Uterus (tissue), 2 donors: ENCODE measurements at regions not wholly inside any gene's neighbourhood (a gene's known extent, or its start where the extent isn't known, plus 50 kb on each side); places are given as distances from the start of the nearest gene placed in this dataset.
"Not testable (repeated sequence)": the region's sequence is repeated elsewhere in the genome, so short reads cannot be mapped to it uniquely, and the experiment has no call there.

ENCODE experiments used
- POLR2A ChIP-seq, 2 donors: fragments of 450-650 bp; IDR thresholded peaks; one replicate each; pipeline ENCODE4 v1.6.1; 2016; ENCODE audit warnings: antibody characterized with exemption in 2 of 2, mild to moderate bottlenecking in 1 of 2, moderate library complexity in 1 of 2
- TF ChIP-seq, protein P1 (sequence below), 4 experiments: fragments of 200-600 bp in 2 of 4; fragments of 450-650 bp in 2 of 4; sonication (generic) in 2 of 4; IDR thresholded peaks; one replicate each; pipeline ENCODE4 v1.5.1; 2016 to 2019; ENCODE audit warnings: antibody characterized with exemption in 4 of 4, mild to moderate bottlenecking in 2 of 4, moderate library complexity in 1 of 4

- TF ChIP-seq, protein P1, sequence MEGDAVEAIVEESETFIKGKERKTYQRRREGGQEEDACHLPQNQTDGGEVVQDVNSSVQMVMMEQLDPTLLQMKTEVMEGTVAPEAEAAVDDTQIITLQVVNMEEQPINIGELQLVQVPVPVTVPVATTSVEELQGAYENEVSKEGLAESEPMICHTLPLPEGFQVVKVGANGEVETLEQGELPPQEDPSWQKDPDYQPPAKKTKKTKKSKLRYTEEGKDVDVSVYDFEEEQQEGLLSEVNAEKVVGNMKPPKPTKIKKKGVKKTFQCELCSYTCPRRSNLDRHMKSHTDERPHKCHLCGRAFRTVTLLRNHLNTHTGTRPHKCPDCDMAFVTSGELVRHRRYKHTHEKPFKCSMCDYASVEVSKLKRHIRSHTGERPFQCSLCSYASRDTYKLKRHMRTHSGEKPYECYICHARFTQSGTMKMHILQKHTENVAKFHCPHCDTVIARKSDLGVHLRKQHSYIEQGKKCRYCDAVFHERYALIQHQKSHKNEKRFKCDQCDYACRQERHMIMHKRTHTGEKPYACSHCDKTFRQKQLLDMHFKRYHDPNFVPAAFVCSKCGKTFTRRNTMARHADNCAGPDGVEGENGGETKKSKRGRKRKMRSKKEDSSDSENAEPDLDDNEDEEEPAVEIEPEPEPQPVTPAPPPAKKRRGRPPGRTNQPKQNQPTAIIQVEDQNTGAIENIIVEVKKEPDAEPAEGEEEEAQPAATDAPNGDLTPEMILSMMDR (IDR thresholded peaks at IDR 0.05) = not testable (repeated sequence)
- not testable (repeated sequence) for TF ChIP-seq POLR2A (IDR thresholded peaks at IDR 0.05)
These were observed 187.7 kb upstream of the NLRP1 start for GRCh38 chr17:5772017-5772416.
